Uterus (tissue), 2 donors: ENCODE measurements at regions not wholly inside any gene's neighbourhood (a gene's known extent, or its start where the extent isn't known, plus 50 kb on each side); places are given as distances from the start of the nearest gene placed in this dataset.

Experiments
- CTCF ChIP-seq, 4 experiments: fragments of 200-600 bp in 2 of 4; fragments of 450-650 bp in 2 of 4; sonication (generic) in 2 of 4; IDR thresholded peaks; one replicate each; pipeline ENCODE4 v1.5.1; 2016 to 2019; ENCODE audit warnings: antibody characterized with exemption in 4 of 4, mild to moderate bottlenecking in 2 of 4, moderate library complexity in 1 of 4
- POLR2A ChIP-seq, 2 donors: fragments of 450-650 bp; IDR thresholded peaks; one replicate each; pipeline ENCODE4 v1.6.1; 2016; ENCODE audit warnings: antibody characterized with exemption in 2 of 2, mild to moderate bottlenecking in 1 of 2, moderate library complexity in 1 of 2

- TF ChIP-seq CTCF (IDR thresholded peaks at IDR 0.05) (no peak), POLR2A (IDR thresholded peaks at IDR 0.05) (no peak)
Measured at GRCh38 chr5:2549900-2550299, 201.6 kb downstream of the IRX2 start.
